Right atrium auricular region (tissue), 2 donors: ENCODE measurements at regions not wholly inside any gene's neighbourhood (a gene's known extent, or its start where the extent isn't known, plus 50 kb on each side); places are given as distances from the start of the nearest gene placed in this dataset.

ENCODE experiments used
- DNase-seq: peaks from one replicate; pipeline ENCODE4 v3.0.0-alpha.2; 2019; ENCODE audit warnings: low spot score
- H3K27ac ChIP-seq, 2 donors: fragments of 200-600 bp; sonication (generic); 1 replicate in 1 of 2; 2 replicates in 1 of 2; pipeline ENCODE4 v1.5.1; 2016 to 2019
- H3K27me3 ChIP-seq, 2 donors: fragments of 200-600 bp; sonication (generic); one replicate each; pipeline versions ENCODE4 v1.5.1 to v1.6.0; 2017 to 2019
- H3K36me3 ChIP-seq: fragments of 200-600 bp; sonication (generic); one replicate; pipeline ENCODE4 v1.5.1; 2016
- H3K4me1 ChIP-seq, 2 donors: fragments of 200-600 bp; sonication (generic); one replicate each; pipeline versions ENCODE4 v1.5.1 to v1.6.0; 2017 to 2019
- H3K4me3 ChIP-seq, 2 donors: fragments of 200-600 bp; sonication (generic); 1 replicate in 1 of 2; 2 replicates in 1 of 2; pipeline ENCODE4 v1.5.1; 2017 to 2019; ENCODE audit warnings: mild to moderate bottlenecking in 1 of 2, moderate library complexity in 1 of 2
- H3K9me3 ChIP-seq, 2 donors: fragments of 200-600 bp; sonication (generic); one replicate each; pipeline ENCODE4 v1.5.1; 2019
- CTCF ChIP-seq, 2 donors: fragments of 200-600 bp; sonication (generic); IDR thresholded peaks; one replicate each; pipeline ENCODE4 v1.5.1; 2019; ENCODE audit warnings: antibody characterized with exemption in 2 of 2

GRCh38 chr20:40245829-40246228, 443.2 kb downstream of the MAFB start:
- no peaks in the 10 kb centered on the region for H3K4me1 ChIP-seq
- H3K27ac ChIP-seq: no peak overlapping the region
- no peaks in the 10 kb centered on the region for H3K9me3 ChIP-seq
- H3K27me3 ChIP-seq: no peaks in the 10 kb centered on the region
- TF ChIP-seq CTCF (IDR thresholded peaks at IDR 0.05): no peak
- H3K36me3 ChIP-seq: no peaks in the 10 kb centered on the region
- no peak for DNase-seq
- H3K4me3 ChIP-seq: no peak overlapping the region

- no peak overlapping the region for H3K27ac ChIP-seq
- no peak overlapping the region for H3K4me3 ChIP-seq
- H3K4me1 ChIP-seq: no peaks in the 10 kb centered on the region
- no peaks in the 10 kb centered on the region for H3K27me3 ChIP-seq
- no peaks in the 10 kb centered on the region for H3K9me3 ChIP-seq
- no peaks in the 10 kb centered on the region for H3K36me3 ChIP-seq
- TF ChIP-seq CTCF (IDR thresholded peaks at IDR 0.05): no peak
- no peak for DNase-seq
Measured at GRCh38 chr20:40244286-40244685, 444.8 kb downstream of the MAFB start.

GRCh38 chr20:40241596-40242343, 447.3 kb downstream of the MAFB start:
- no peaks in the 10 kb centered on the region for H3K36me3 ChIP-seq
- no peaks in the 10 kb centered on the region for H3K9me3 ChIP-seq
- no peaks in the 10 kb centered on the region for H3K4me1 ChIP-seq
- H3K27me3 ChIP-seq: no peaks in the 10 kb centered on the region
- H3K4me3 ChIP-seq: no peak overlapping the region
- no peak overlapping the region for H3K27ac ChIP-seq
- no peak for DNase-seq
- no peak for TF ChIP-seq CTCF (IDR thresholded peaks at IDR 0.05)

- Histone ChIP-seq H3K27me3 (no peaks in the 10 kb centered on the region), H3K36me3 (no peaks in the 10 kb centered on the region), H3K9me3 (no peaks in the 10 kb centered on the region), H3K4me1 (no peaks in the 10 kb centered on the region), H3K4me3 (no peak overlapping the region), H3K27ac (no peak overlapping the region)
- no peak for DNase-seq
- TF ChIP-seq CTCF (IDR thresholded peaks at IDR 0.05): no peak
Measured at GRCh38 chr20:40238511-40238910, 450.5 kb downstream of the MAFB start.

GRCh38 chr20:40234593-40234992, 454.4 kb downstream of the MAFB start:
- no peak overlapping the region for H3K4me3 ChIP-seq
- DNase-seq: no peak
- H3K4me1 ChIP-seq: no peaks in the 10 kb centered on the region
- no peaks in the 10 kb centered on the region for H3K9me3 ChIP-seq
- no peak overlapping the region for H3K27ac ChIP-seq
- TF ChIP-seq CTCF (IDR thresholded peaks at IDR 0.05): no peak
- no peaks in the 10 kb centered on the region for H3K27me3 ChIP-seq
- H3K36me3 ChIP-seq: no peaks in the 10 kb centered on the region

GRCh38 chr20:40233406-40233805, 455.6 kb downstream of the MAFB start:
- Histone ChIP-seq H3K9me3 (no peaks in the 10 kb centered on the region), H3K27ac (no peak overlapping the region), H3K4me3 (no peak overlapping the region), H3K4me1 (no peaks in the 10 kb centered on the region), H3K27me3 (no peaks in the 10 kb centered on the region), H3K36me3 (no peaks in the 10 kb centered on the region)
- DNase-seq: no peak
- TF ChIP-seq CTCF (IDR thresholded peaks at IDR 0.05): no peak
